ENCODE measurements at regions not wholly inside any gene's neighbourhood (a gene's known extent, or its start where the extent isn't known, plus 50 kb on each side); places are given as distances from the start of the nearest gene placed in this dataset.

GRCh38 chr7:113200281-113200680 lies 81.9 kb upstream of the SMIM30 start:
- Histone ChIP-seq H3K4me3 (replicated peaks in 1 of 3; ENCODE audit: low read depth in 2 of 3, low read length in 3 of 3) (no peak overlapping the region), H3K9me3 (replicated peaks in 1 of 2; ENCODE audit: control insufficient read depth in 1 of 2, insufficient read depth in 1 of 2, low read length in 2 of 2) (no peaks in the 10 kb centered on the region), H3K9ac (ENCODE audit: insufficient read depth, low read length, poor library complexity, severe bottlenecking) (no peak overlapping the region), H3K27me3 (ENCODE audit: control insufficient read depth in 2 of 2, insufficient read depth in 2 of 2, low read length in 2 of 2) (no peaks in the 10 kb centered on the region), H3K4me1 (ENCODE audit: control insufficient read depth in 1 of 2, insufficient read depth in 2 of 2, low read length in 2 of 2) (no peaks in the 10 kb centered on the region), H3K79me2 (ENCODE audit: insufficient read depth, low read length) (no peaks in the 10 kb centered on the region), H2AFZ (ENCODE audit: insufficient read depth, low read depth, low read length, poor library complexity, severe bottlenecking) (no peak overlapping the region), H3K36me3 (replicated peaks in 1 of 2; ENCODE audit: control insufficient read depth in 1 of 2, insufficient read depth in 2 of 2, low read length in 2 of 2) (no peaks in the 10 kb centered on the region), H3K27ac (ENCODE audit: low read depth in 1 of 2, low read length in 2 of 2) (no peak overlapping the region), H4K20me1 (ENCODE audit: insufficient read depth, low read length) (no peaks in the 10 kb centered on the region), H3K4me2 (replicated peaks; ENCODE audit: extremely low read depth, low read length, poor library complexity, severe bottlenecking) (no peak overlapping the region)
- Mint-ChIP-seq H3K4me1 (no peaks in the 10 kb centered on the region), H3K27ac (no peak overlapping the region), H3K4me3 (no peak overlapping the region), H3K36me3 (no peaks in the 10 kb centered on the region), H3K27me3 (ENCODE audit: low read depth in 3 of 3) (peaks cover 0 to 3% (median 3%) of the 10 kb centered on the region in 3 donors), H3K9me3 (peaks cover 0 to 3% (median 0%) of the 10 kb centered on the region in 7 donors)
- WGBS (ENCODE audit: insufficient coverage) = no CpG with 5 or more reads among the region's 2 CpGs
- no peak for DNase-seq
- intact Hi-C loops (cut with micrococcal nuclease) = no loop called here
- no peak for TF ChIP-seq CTCF (IDR thresholded peaks at IDR 0.05)

- no peaks in the 10 kb centered on the region for H3K36me3 Mint-ChIP-seq
- Histone ChIP-seq H3K27ac (ENCODE audit: low read depth in 1 of 2, low read length in 2 of 2) (no peak overlapping the region), H3K36me3 (replicated peaks in 1 of 2; ENCODE audit: control insufficient read depth in 1 of 2, insufficient read depth in 2 of 2, low read length in 2 of 2) (no peaks in the 10 kb centered on the region), H3K4me2 (replicated peaks; ENCODE audit: extremely low read depth, low read length, poor library complexity, severe bottlenecking) (no peak overlapping the region), H3K27me3 (ENCODE audit: control insufficient read depth in 2 of 2, insufficient read depth in 2 of 2, low read length in 2 of 2) (no peaks in the 10 kb centered on the region), H3K9ac (ENCODE audit: insufficient read depth, low read length, poor library complexity, severe bottlenecking) (no peak overlapping the region), H3K9me3 (replicated peaks in 1 of 2; ENCODE audit: control insufficient read depth in 1 of 2, insufficient read depth in 1 of 2, low read length in 2 of 2) (no peaks in the 10 kb centered on the region), H4K20me1 (ENCODE audit: insufficient read depth, low read length) (no peaks in the 10 kb centered on the region), H3K79me2 (ENCODE audit: insufficient read depth, low read length) (no peaks in the 10 kb centered on the region), H2AFZ (ENCODE audit: insufficient read depth, low read depth, low read length, poor library complexity, severe bottlenecking) (no peak overlapping the region), H3K4me1 (ENCODE audit: control insufficient read depth in 1 of 2, insufficient read depth in 2 of 2, low read length in 2 of 2) (no peaks in the 10 kb centered on the region), H3K4me3 (replicated peaks in 1 of 3; ENCODE audit: low read depth in 2 of 3, low read length in 3 of 3) (no peak overlapping the region)
- WGBS (ENCODE audit: insufficient coverage) = no CpG with 5 or more reads among the region's 2 CpGs
- peaks cover 0 to 3% (median 3%) of the 10 kb centered on the region in 3 donors for H3K27me3 Mint-ChIP-seq (ENCODE audit: low read depth in 3 of 3)
- no peaks in the 10 kb centered on the region for H3K4me1 Mint-ChIP-seq
- H3K4me3 Mint-ChIP-seq = no peak overlapping the region
- peaks cover 0 to 3% (median 0%) of the 10 kb centered on the region in 7 donors for H3K9me3 Mint-ChIP-seq
- DNase-seq = no peak
- no peak overlapping the region for H3K27ac Mint-ChIP-seq
- intact Hi-C loops (cut with micrococcal nuclease) = no loop called here
- no peak for TF ChIP-seq CTCF (IDR thresholded peaks at IDR 0.05)
These were observed 81.5 kb upstream of the SMIM30 start for GRCh38 chr7:113199841-113200240.

Data from CD14-positive monocyte (primary cell).